ENCODE measurements at regions not wholly inside any gene's neighbourhood (a gene's known extent, or its start where the extent isn't known, plus 50 kb on each side); places are given as distances from the start of the nearest gene placed in this dataset.
"Not testable (repeated sequence)": the region's sequence is repeated elsewhere in the genome, so short reads cannot be mapped to it uniquely, and the experiment has no call there.

GRCh38 chr14:22493753-22494152, 95.3 kb downstream of the DAD1 start:
- DNase-seq, result no peak
- intact Hi-C loops (cut with DNase I), result no loop called here

GRCh38 chr14:22492622-22493542, 96.1 kb downstream of the DAD1 start:
- no peak for DNase-seq
- intact Hi-C loops (cut with DNase I), result no loop called here

DNA sequence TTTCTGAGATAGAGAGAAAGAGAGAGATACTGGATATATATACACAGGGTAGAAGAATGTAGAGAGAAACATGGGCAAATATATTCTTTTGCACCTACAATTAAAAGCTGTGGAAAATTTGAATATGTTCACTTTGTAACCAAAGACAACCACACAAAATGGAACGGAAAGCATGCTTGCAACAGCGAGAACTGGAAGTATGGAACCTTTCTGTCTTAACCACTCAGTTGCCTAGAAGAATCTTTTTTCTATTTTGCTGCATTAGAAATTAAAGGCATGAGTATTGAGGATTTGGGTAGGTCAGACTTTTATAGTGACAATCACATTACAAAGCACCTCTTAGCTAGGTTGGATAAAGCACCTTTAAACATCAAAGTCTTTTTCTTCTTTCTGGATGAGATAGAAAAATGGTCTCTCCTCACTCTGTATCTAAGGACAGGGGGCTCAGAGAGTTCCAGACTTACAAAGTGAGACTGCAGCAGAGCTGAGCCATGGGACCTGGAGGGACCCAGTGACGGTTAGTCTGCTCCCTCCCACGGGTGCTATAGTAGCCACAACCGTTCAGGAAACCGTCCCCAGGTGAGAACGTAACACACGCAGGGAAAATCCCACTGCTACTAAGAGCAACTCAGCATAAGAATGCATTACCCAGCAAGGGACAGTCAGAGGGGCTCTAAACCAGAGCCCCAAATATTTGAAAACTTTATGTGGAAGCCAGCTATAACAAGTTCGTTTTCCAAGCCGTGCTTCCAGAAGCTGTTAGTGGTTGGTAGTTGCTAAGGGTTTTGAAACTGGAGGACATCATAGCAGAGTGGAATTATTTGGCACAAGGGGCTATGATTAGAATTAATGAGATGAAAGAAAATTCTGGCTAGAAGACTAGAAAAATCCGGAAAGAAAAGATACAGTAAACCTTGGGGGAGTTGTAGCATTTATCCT, 97.1 kb downstream of the DAD1 start:
- no peak for DNase-seq
- intact Hi-C loops (cut with DNase I), result no loop called here

GRCh38 chr14:22491053-22491452, 98.0 kb downstream of the DAD1 start:
- intact Hi-C loops (cut with DNase I); DNase-seq: not testable (repeated sequence)

DNA sequence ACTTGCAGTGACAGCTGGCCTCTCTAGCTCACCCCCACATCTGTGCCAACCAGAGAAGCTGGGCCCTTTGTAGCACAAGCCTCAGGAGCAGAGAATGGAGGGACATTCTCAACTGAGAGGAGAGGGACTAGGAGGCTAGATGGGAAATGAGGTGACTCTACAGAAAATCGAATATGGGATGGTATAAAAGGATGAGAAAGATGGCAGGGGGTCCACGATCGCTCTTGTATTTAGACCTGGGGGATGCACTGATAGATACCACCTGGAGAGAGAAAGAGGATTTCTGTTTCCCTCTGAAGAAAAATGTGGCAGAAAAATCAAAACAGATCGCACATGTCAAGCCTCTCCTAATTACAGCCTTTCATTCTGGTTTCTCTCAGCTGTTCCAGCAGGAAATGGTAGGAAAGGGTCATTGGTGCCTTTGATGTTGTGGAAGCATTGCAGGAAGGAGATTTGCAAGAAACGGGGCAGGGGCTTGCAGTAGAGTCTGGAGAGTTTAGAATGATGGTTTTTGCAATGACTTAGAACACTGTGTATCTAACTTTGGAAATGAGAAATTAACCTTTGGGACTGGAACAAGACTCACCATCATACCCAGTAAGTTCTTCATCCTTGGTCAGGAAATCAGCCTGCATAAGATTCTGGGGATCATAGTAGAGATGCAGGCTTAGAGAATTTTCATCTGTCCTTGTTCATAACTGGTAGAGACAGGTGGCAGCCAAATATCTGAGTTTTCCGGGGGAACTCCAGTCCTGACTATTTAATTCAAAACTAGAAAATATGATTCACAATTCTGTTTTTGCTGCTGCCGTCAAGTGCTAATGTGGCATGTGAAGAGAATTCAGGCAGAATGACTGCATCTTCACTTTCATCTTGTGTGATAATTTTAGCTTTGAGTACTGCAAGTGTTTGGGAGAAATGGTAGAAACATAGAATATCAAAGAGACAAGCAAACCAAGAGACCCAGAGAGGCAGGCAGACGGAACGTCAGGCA, 98.8 kb downstream of the DAD1 start:
- DNase-seq, result peak in 10 of 42 donors; percentile 16 to 54 (median 28)
- intact Hi-C loops (cut with DNase I), result no loop called here

GRCh38 chr14:22489244-22489545, 99.8 kb downstream of the DAD1 start:
- no peak for DNase-seq
- intact Hi-C loops (cut with DNase I), result no loop called here

DNA sequence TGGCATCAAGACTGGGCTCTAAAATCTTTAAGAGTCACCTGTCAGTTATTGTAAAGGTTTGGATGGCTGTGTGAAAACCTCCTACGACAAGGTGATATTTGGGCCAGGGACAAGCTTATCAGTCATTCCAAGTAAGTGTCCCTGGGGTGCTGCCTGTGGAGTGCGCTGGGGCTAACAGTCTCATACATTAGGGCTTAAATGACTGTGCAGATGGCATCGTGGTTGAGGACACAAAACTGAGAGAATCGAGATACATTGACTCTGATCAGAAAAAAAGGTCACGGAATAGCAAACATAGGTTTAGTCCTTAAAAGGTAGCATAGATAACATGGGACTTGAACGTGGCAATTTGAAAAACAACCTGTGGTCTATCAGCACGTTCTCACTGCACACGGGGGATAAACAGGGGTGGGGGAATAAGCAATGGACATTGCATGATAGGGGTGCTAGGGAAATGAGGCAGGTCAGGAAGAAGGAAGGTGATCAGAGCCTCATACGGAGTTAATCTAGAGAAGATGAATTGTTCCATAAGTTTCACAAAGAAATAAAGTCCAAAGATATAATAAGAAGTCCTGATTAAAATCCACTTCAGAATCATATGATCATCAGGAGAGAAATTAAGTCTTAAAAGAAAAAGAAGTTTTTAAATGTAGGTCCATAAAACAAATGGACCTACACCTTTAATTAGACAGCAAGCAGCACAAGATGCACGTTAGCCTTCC, 100.3 kb downstream of the DAD1 start:
- DNase-seq, result no peak
- intact Hi-C loops (cut with DNase I), result no loop called here

- no peak for DNase-seq
- intact Hi-C loops (cut with DNase I), result no loop called here
Observed at GRCh38 chr14:22487941-22488340, 101.1 kb downstream of the DAD1 start.

- no peak for DNase-seq
- intact Hi-C loops (cut with DNase I), result no loop called here
Observed at GRCh38 chr14:22487401-22487800, 101.6 kb downstream of the DAD1 start.

DNA sequence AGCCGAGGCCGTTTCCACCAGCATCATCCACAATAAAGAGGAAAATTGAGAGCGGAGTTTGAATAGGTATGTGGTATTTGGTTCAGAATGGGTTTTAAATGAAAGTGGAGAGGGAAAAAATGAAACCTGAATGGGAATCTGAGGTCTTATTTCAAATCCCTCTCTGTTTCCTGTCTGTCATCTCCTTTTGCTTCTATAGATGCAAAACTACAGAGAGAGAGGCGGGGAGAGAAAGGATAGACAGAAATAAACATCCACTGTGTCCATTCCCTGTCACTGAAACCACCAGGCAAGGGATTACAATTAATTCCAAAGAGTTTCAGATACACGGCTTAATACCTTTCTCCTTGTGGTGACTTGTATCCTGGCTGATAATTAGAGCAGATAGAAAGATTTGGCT, 102.3 kb downstream of the DAD1 start:
- no peak for DNase-seq
- intact Hi-C loops (cut with DNase I), result no loop called here

- no peak for DNase-seq
- intact Hi-C loops (cut with DNase I), result no loop called here
Observed at GRCh38 chr14:22485649-22486048, 103.4 kb downstream of the DAD1 start.

GRCh38 chr14:22485178-22485577, 103.8 kb downstream of the DAD1 start:
- DNase-seq, result no peak
- intact Hi-C loops (cut with DNase I), result no loop called here

DNA sequence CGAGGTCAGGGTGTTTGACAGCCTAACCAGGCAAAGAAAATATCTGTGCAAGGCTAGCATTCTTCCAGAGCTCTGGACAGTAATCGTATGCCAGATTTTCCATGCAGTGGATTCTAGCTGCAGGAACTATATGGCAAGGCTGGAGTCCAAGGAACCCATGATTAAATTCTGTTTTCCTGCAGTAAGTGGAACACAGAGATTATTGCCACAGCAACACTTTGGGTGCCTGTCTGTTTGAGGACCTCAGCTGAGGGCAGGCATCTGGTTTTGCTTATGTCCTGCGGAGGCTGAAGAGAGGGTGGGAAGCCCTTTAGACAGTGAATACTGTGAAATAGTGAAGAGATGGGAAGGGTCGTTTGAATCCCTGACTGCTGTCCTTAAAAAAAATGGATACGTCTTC, 104.4 kb downstream of the DAD1 start:
- intact Hi-C loops (cut with DNase I), result no loop called here
- no peak for DNase-seq

- intact Hi-C loops (cut with DNase I), result no loop called here
- DNase-seq, result no peak
Observed at GRCh38 chr14:22483863-22484593, 105.0 kb downstream of the DAD1 start.

- DNase-seq, result no peak
Observed at GRCh38 chr14:22482782-22483553, 106.1 kb downstream of the DAD1 start.

DNA sequence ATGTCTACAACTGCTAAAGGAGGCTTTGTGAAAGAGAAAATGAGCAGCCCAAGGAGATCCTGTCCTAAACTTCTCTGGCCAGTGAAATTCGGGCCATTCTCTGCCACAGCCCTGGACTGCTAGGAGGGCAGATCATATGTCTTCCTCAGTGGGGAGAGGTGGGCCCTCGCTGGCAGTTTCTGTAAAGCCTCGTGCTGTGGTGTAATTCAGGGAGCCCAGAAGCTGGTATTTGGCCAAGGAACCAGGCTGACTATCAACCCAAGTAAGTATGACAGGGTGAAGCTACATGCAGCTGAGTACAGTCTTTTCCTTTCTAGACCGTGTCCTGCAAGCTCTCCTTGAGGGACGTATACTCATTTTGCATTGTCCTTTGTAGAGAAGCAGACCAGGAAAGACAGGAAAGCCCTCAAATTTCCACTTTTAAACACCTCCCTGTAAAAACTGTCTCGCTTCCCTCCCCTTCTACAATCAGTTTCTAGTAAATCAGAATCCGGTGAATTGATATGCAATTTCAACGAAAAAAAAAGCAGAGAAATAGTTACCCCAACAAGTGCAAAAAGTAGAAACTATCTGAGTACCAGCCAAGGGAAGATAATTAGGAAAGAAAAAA, 106.8 kb downstream of the DAD1 start:
- DNase-seq, result no peak
- intact Hi-C loops (cut with DNase I), result no loop called here

More at GRCh38 chr14:22482782-22483553, 106.1 kb downstream of the DAD1 start:
- intact Hi-C loops (cut with DNase I), result no loop called here

All from head of caudate nucleus (tissue), 42 donors.